Skeletal muscle satellite cell (primary cell): ENCODE measurements at regions not wholly inside any gene's neighbourhood (a gene's known extent, or its start where the extent isn't known, plus 50 kb on each side); places are given as distances from the start of the nearest gene placed in this dataset.

Experiments
- H3K27me3 ChIP-seq: 2 replicates; pipeline ENCODE4 v1.7.0; 2013; ENCODE audit warnings: low read length; ENCODE audit not compliant: control insufficient read depth, insufficient read depth
- H3K36me3 ChIP-seq: 2 replicates; pipeline ENCODE4 v1.7.0; 2013; ENCODE audit warnings: mild to moderate bottlenecking, control low read depth, low read length; ENCODE audit not compliant: insufficient read depth
- H3K4me1 ChIP-seq: 2 replicates; pipeline ENCODE4 v1.7.0; 2013; ENCODE audit warnings: low read length; ENCODE audit not compliant: control insufficient read depth, insufficient read depth
- H3K4me2 ChIP-seq: 2 replicates; pipeline ENCODE4 v1.7.0; 2013; ENCODE audit warnings: mild to moderate bottlenecking, low read length
- H3K4me3 ChIP-seq: 2 replicates; pipeline ENCODE4 v1.7.0; 2013; ENCODE audit warnings: low read length
- H3K9ac ChIP-seq: 2 replicates; pipeline ENCODE4 v1.7.0; 2013; ENCODE audit warnings: mild to moderate bottlenecking, low read depth, low read length, moderate library complexity
- H3K9me3 ChIP-seq: replicated peaks from 2 replicates; pipeline ENCODE4 v1.7.0; 2013; ENCODE audit warnings: mild to moderate bottlenecking, control low read depth, low read length

DNA sequence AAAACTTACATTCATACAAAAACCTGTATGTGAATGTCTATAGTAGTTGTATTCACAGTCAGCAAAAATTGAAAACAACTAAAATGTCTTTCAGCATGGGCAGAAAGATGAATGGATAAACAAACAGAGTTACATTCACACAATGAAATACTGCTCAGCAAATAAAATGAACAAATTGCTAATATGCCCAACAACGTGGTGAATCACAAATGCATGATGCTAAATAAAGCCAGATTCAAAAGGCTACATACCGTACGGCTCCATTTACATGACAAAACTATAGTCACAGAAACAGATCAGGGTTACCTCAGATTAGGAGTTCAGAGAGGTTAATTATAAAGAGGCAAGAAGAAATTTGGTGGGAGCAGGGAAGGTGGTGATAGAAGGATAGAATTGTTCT is 100.7 kb upstream of the KCTD3 start:
- no peaks in the 10 kb centered on the region for H3K36me3 ChIP-seq

DNA sequence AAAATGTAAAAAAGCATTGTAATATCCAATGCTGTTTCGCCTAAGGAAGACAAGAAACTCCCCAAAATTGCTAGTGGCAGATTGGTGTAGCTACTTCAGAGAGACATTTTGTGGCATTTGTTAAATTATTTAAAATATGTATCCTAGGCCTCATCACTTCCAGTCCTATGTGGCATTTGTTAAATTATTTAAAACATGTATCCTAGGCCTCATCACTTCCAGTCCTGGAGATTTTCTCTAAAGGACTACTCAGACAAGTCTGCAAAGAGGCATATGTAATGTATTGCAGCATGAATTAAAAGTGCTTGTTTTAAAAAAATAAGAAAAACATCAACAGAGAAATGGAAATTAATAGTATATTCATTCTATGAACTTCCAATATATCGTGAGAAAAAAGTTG is 95.6 kb upstream of the KCTD3 start:
- Histone ChIP-seq H3K9me3 (no peaks in the 10 kb centered on the region), H3K4me1 (peaks cover 31% of the 10 kb centered on the region), H3K36me3 (no peaks in the 10 kb centered on the region), H3K27me3 (no peaks in the 10 kb centered on the region), H3K4me2 (no peak overlapping the region), H3K4me3 (no peak overlapping the region), H3K9ac (no peak overlapping the region)

More for the DNA sequence above, 100.7 kb upstream of the KCTD3 start:
- Histone ChIP-seq H3K9me3 (no peaks in the 10 kb centered on the region), H3K4me1 (no peaks in the 10 kb centered on the region), H3K4me2 (no peak overlapping the region), H3K27me3 (no peaks in the 10 kb centered on the region), H3K9ac (no peak overlapping the region), H3K4me3 (no peak overlapping the region)

DNA sequence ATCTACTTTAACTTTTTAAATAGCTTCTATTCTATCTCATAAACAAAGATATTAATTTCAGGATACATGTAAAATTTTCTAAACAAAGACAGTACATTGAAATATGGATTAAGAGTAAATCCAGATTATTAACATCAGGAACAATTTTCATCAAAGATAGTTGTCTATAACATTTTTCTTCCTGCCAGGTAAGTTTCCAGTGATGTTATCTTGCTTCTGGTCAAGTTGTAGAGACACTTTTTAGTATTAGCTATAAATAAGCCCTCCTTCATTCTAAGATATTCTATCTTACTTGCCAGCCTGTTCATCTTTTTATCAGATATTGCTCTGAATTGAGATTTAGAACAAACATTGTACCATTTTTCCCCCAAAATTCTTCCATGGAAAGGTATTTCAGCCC is 94.4 kb upstream of the KCTD3 start:
- no peak overlapping the region for H3K4me2 ChIP-seq
- H3K36me3 ChIP-seq: no peaks in the 10 kb centered on the region
- no peaks in the 10 kb centered on the region for H3K27me3 ChIP-seq
- no peak overlapping the region for H3K9ac ChIP-seq
- no peak overlapping the region for H3K4me3 ChIP-seq
- peaks cover 39% of the 10 kb centered on the region for H3K4me1 ChIP-seq
- no peaks in the 10 kb centered on the region for H3K9me3 ChIP-seq

DNA sequence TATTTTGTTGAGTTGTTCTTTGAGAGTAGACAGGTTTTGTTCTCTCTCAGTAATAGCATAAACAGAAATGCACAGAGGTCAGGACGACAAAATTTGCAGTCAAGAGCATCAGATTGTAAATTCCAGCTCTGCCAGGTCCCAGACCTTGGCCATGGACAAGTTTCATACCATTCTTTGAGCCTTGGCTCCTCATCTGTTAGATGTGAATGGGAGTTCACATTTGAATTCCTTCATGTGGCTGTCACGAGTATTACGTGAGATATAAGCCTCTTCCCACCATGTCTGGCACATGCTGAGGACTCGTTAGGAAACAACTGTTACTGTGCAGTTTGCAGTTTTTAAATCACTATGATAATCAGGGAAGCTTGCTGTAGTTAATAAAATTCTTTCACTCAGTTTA is 93.2 kb upstream of the KCTD3 start:
- peak overlapping the region; percentile 10 for H3K9ac ChIP-seq
- H3K4me1 ChIP-seq: peaks cover 39% of the 10 kb centered on the region
- no peak overlapping the region for H3K4me3 ChIP-seq
- no peaks in the 10 kb centered on the region for H3K36me3 ChIP-seq
- no peak overlapping the region for H3K4me2 ChIP-seq
- no peaks in the 10 kb centered on the region for H3K9me3 ChIP-seq
- H3K27me3 ChIP-seq: no peaks in the 10 kb centered on the region

DNA sequence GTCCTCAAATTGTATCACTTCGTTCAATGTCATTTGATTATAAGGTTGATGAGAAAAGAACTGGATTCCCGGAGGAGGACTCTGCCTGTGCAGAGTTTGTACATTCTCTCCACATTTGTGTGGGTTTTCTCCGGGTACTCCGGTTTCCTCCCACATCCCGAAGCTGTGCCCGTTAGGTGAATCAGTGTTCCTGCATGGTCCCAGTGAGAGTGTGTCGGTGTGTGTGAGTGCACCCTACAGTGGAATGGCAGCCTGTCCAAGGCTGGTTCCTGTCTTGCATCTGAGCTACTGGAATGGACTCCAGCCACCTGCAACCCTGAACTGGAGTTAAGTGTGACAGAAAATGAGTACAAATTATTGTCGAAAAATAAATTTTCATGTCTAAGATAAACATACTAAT is 92.2 kb upstream of the KCTD3 start:
- H3K4me3 ChIP-seq: no peak overlapping the region
- no peaks in the 10 kb centered on the region for H3K9me3 ChIP-seq
- H3K9ac ChIP-seq: peak overlapping the region; percentile 14
- no peaks in the 10 kb centered on the region for H3K27me3 ChIP-seq
- H3K36me3 ChIP-seq: no peaks in the 10 kb centered on the region
- H3K4me1 ChIP-seq: peaks cover 39% of the 10 kb centered on the region
- H3K4me2 ChIP-seq: no peak overlapping the region

DNA sequence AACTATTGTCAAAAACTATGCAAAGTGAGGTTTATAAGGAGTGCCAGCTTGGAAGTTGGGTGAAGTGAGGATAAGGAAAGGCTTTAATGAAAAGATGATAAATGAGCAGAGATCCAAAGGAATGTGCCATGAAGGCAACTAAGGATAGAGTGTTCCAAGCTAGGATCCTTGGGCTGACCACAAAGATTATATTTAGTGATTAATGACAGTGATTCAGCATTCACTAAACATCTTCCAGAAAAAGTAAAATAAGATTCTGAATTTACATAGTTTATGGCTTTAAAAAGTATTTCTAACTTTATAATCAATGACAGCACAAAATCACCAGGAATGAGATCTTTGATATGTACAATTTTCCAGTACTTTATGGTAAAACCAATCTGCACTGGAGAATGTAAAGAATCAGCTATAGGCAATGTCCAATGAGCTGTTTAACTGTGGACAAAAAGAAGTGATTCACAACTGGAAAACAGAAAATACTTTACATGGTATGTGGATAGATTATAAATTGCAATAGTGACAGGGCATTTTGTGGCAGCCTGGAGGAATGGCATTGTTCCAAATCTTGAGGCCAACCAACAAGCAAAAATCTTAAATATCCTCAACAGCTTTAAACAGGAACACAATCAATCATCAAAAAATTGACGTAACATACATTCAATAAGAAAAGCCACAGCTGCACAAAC is 91.2 kb upstream of the KCTD3 start:
- no peaks in the 10 kb centered on the region for H3K9me3 ChIP-seq
- peak overlapping the region; percentile 66 for H3K9ac ChIP-seq
- peak overlapping the region; percentile 63 for H3K4me2 ChIP-seq
- H3K27me3 ChIP-seq: no peaks in the 10 kb centered on the region
- H3K36me3 ChIP-seq: no peaks in the 10 kb centered on the region
- H3K4me1 ChIP-seq: peaks cover 39% of the 10 kb centered on the region
- peak overlapping the region; percentile 27 for H3K4me3 ChIP-seq

DNA sequence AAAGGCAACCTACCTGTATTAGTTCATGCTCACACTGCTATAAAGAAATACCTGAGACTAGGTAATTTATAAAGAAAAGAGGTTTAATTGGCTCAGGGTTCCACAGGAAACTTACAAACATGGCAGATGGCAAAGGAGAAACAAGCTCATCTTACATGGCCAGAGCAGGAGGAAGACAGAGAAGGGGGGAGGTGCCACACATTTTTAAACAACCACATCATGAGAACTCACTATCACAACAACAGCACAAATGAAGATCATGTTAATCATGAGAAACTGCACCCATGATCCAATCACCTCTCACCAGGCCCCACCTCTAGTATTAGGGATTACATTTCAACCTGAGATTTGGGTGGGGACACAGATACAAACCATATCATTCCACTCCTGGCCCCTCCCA is 90.6 kb upstream of the KCTD3 start:
- Histone ChIP-seq H3K36me3 (no peaks in the 10 kb centered on the region), H3K4me2 (peak overlapping the region; percentile 63), H3K4me1 (peaks cover 39% of the 10 kb centered on the region), H3K9me3 (no peaks in the 10 kb centered on the region), H3K27me3 (no peaks in the 10 kb centered on the region), H3K4me3 (peak overlapping the region; percentile 27), H3K9ac (peak overlapping the region; percentile 66)

DNA sequence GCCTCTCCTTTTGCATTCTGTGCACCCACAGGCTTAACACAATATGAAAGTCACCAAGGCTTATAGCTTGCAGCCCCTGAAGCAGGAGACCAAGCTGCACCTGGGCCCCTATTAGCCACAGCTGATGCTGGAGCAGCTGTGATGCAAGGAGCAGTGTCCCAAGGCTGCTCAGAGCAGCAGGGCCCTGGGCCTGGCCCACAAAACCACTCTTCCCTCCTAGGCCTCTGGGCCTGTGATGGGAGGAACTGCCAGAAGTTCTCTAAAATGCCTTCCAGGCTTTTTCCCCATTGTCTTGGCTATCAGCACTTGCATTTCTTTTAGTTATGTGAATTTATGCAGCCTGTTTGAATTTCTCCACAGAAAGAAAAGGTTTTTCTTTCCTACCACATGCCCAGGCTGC is 89.5 kb upstream of the KCTD3 start:
- H3K4me2 ChIP-seq: no peak overlapping the region
- no peaks in the 10 kb centered on the region for H3K27me3 ChIP-seq
- no peaks in the 10 kb centered on the region for H3K9me3 ChIP-seq
- peaks cover 39% of the 10 kb centered on the region for H3K4me1 ChIP-seq
- no peak overlapping the region for H3K4me3 ChIP-seq
- no peaks in the 10 kb centered on the region for H3K36me3 ChIP-seq
- no peak overlapping the region for H3K9ac ChIP-seq

DNA sequence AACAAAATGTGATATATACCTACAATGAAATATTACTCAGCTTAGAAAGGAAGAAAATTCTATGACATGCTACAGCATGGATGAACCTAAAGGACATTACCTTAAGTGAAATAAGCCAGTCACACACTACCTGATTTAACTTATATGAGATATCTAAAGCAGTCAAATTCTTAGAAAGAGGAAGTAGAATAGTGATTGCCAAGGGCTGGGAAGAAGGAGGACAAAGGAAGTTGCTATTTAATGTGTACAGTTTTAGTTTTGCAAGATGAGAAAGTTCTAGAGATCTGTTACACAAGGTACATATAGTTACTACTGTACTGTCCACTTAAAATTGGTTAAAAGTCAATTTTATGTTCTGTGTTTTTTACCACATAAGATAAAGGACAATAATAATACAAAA is 87.5 kb upstream of the KCTD3 start:
- no peak overlapping the region for H3K4me2 ChIP-seq
- H3K4me3 ChIP-seq: no peak overlapping the region
- H3K9ac ChIP-seq: no peak overlapping the region

DNA sequence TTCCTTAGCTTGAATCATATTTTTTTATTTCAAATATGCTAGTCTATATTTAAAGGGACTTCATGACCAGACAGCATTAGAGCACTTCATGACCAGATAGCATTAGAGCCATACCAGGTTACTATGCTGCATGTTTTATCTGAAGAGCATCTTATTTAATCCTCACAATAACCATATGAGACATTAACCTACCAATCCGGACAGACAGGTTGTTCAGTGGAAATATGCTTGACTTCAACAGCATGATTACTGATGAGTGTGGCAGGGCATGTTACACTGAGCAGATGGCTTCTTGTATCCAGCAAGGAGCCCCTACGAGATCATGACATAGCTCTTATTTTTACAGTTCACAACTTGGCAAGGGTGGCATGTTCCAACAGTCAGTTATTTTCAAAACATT is 85.0 kb upstream of the KCTD3 start:
- Histone ChIP-seq H3K36me3 (no peaks in the 10 kb centered on the region), H3K4me3 (no peak overlapping the region), H3K9ac (no peak overlapping the region), H3K27me3 (no peaks in the 10 kb centered on the region), H3K4me1 (peaks cover 19% of the 10 kb centered on the region), H3K4me2 (no peak overlapping the region), H3K9me3 (no peaks in the 10 kb centered on the region)

More for the DNA sequence above, 87.5 kb upstream of the KCTD3 start:
- Histone ChIP-seq H3K27me3 (no peaks in the 10 kb centered on the region), H3K9me3 (no peaks in the 10 kb centered on the region), H3K4me1 (peaks cover 26% of the 10 kb centered on the region), H3K36me3 (no peaks in the 10 kb centered on the region)

DNA sequence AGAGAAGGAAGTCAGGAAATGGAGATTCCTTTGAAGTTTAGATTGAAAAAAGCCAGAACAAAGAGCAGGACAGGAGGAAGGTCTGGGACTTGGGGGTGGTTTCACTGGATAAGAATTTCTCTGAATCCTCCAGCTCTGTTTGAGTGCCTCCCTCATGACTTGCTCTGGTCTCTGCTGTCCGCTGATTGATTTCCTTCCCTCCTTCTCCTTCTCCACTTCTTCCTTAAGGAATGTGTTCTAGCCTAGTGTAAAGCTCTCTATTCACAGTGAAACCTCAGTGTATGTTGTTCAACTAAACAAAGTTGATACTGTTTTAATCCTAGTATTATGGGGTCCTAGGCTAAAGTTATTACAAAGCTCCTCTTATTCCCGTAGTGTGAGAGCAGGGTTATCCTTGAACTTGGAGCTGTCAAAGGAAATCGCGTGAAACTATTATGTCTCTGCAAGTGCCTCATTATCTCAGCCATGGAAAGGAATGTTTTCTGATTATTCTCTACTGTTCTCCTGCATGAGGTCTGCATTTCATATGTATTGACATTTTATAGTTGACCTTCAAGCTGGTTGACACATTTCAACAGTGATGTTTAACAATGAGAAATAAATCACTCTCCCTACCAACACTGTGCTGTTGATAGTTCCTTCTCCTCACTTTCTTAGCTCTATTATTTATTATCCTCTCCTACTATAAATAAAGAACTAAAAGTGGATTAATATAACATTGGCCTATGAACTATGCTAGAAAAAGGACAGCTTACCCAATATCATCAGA is 82.7 kb upstream of the KCTD3 start:
- peaks cover 21% of the 10 kb centered on the region for H3K4me1 ChIP-seq
- H3K36me3 ChIP-seq: no peaks in the 10 kb centered on the region
- H3K27me3 ChIP-seq: no peaks in the 10 kb centered on the region
- H3K4me2 ChIP-seq: no peak overlapping the region
- H3K9ac ChIP-seq: no peak overlapping the region
- H3K9me3 ChIP-seq: no peaks in the 10 kb centered on the region
- H3K4me3 ChIP-seq: no peak overlapping the region

DNA sequence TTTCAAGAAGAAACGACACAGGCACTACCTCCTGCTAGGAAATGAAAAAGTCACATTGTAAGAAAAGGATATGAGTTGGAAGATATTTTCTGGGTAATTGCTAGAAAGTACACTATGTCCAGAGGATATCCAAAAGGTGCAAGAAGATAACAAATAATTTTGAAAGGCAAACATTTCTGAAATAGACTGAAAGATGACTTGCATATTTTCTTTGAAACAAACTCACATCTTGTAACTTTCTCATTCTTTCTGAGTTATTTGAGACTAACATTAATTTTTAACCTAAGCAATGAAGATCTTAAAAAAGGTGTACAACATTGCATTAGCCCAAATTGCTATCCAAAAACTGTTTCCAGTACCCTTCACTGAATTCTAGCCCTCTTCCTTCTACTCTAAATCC is 79.6 kb upstream of the KCTD3 start:
- no peaks in the 10 kb centered on the region for H3K36me3 ChIP-seq
- no peaks in the 10 kb centered on the region for H3K9me3 ChIP-seq
- no peak overlapping the region for H3K4me3 ChIP-seq
- H3K27me3 ChIP-seq: no peaks in the 10 kb centered on the region
- no peak overlapping the region for H3K9ac ChIP-seq
- no peak overlapping the region for H3K4me2 ChIP-seq
- H3K4me1 ChIP-seq: peaks cover 30% of the 10 kb centered on the region
